HEK293 (cell line): ENCODE measurements at regions not wholly inside any gene's neighbourhood (a gene's known extent, or its start where the extent isn't known, plus 50 kb on each side); places are given as distances from the start of the nearest gene placed in this dataset.

Experiments
- CTCF ChIA-PET: fragments of 350-600 bp; formaldehyde crosslinking; extraction: SDS; loops from one replicate; lab custom pipeline; 2021; ENCODE audit warnings: antibody characterized with exemption; lab: Yijun Ruan, JAX
- POLR2A ChIA-PET: fragments of 300-600 bp; formaldehyde crosslinking; extraction: SDS; loops from one replicate; lab custom pipeline; 2020; ENCODE audit warnings: antibody characterized with exemption, inconsistent platforms; lab: Yijun Ruan, JAX
- H3K27ac ChIP-seq: fragments of 200-500 bp; sonication (Bioruptor generic); 2 replicates; pipeline ENCODE4 v1.5.1; 2014; ENCODE audit warnings: low read depth, low read length, control low read depth, inconsistent platforms; ENCODE audit errors: extremely low read depth
- H3K36me3 ChIP-seq, 2 experiments: fragments of 200-500 bp in 1 of 2; sonication (Bioruptor generic) in 1 of 2; 1 replicate in 1 of 2; 2 replicates in 1 of 2; pipeline ENCODE4 v1.5.1; 2014 to 2017; ENCODE audit warnings: inconsistent platforms in 2 of 2, low read length in 2 of 2; ENCODE audit not compliant: control insufficient read depth in 2 of 2, insufficient read depth in 1 of 2
- H3K4me1 ChIP-seq: fragments of 200-500 bp; sonication (Bioruptor generic); 2 replicates; pipeline ENCODE4 v1.5.1; 2014; ENCODE audit warnings: mild to moderate bottlenecking, low read length, inconsistent platforms; ENCODE audit not compliant: control insufficient read depth, insufficient read depth
- H3K4me3 ChIP-seq: 2 replicates; pipeline ENCODE4 v1.5.1; 2011; ENCODE audit warnings: low read depth, mild to moderate bottlenecking, control low read depth, low read length, moderate library complexity
- H3K9me3 ChIP-seq: fragments of 200-500 bp; sonication (Bioruptor generic); 2 replicates; pipeline ENCODE4 v1.5.1; 2014; ENCODE audit warnings: low read depth, low read length, inconsistent platforms; ENCODE audit not compliant: control insufficient read depth, insufficient read depth
- PRDM1 ChIP-seq: fragments of 450-650 bp; formaldehyde crosslinking; IDR thresholded peaks from 2 replicates; pipeline ENCODE4; 2016; ENCODE audit warnings: missing biosample characterization, missing genetic modification characterization
- REST ChIP-seq: fragments of 450-650 bp; formaldehyde crosslinking; IDR thresholded peaks from 2 replicates; pipeline ENCODE4 v1.5.1; 2016; ENCODE audit warnings: missing biosample characterization, missing genetic modification characterization
- SCRT2 ChIP-seq: fragments of 450-650 bp; formaldehyde crosslinking; IDR thresholded peaks from 2 replicates; pipeline ENCODE4 v1.5.1; 2016; ENCODE audit warnings: missing biosample characterization, missing genetic modification characterization
- ZBTB49 ChIP-seq: fragments of 450-650 bp; formaldehyde crosslinking; IDR thresholded peaks from 2 replicates; pipeline ENCODE4 v1.5.1; 2016; ENCODE audit warnings: missing biosample characterization, missing genetic modification characterization, low read depth
- ZBTB7A ChIP-seq: fragments of 450-650 bp; formaldehyde crosslinking; IDR thresholded peaks from 2 replicates; pipeline ENCODE4 v1.5.1; 2016; ENCODE audit warnings: low read depth, missing biosample characterization, missing genetic modification characterization
- ZNF112 ChIP-seq: fragments of 450-650 bp; formaldehyde crosslinking; IDR thresholded peaks from 2 replicates; pipeline ENCODE4 v1.5.0; 2017; ENCODE audit warnings: missing biosample characterization, missing genetic modification characterization
- ZNF140 ChIP-seq: fragments of 450-650 bp; formaldehyde crosslinking; IDR thresholded peaks from 2 replicates; pipeline ENCODE4 v1.5.1; 2016; ENCODE audit warnings: missing biosample characterization, missing genetic modification characterization
- ZNF157 ChIP-seq: fragments of 450-650 bp; formaldehyde crosslinking; IDR thresholded peaks from 2 replicates; pipeline ENCODE4 v1.5.1; 2016; ENCODE audit warnings: missing biosample characterization, missing genetic modification characterization
- ZNF214 ChIP-seq: fragments of 450-650 bp; formaldehyde crosslinking; IDR thresholded peaks from 2 replicates; pipeline ENCODE4 v1.5.1; 2017; ENCODE audit warnings: missing biosample characterization, mild to moderate bottlenecking, missing genetic modification characterization, borderline replicate concordance
- ZNF398 ChIP-seq: fragments of 450-650 bp; formaldehyde crosslinking; IDR thresholded peaks from 2 replicates; pipeline ENCODE4 v1.5.1; 2017; ENCODE audit warnings: missing biosample characterization, missing genetic modification characterization
- ZNF423 ChIP-seq: fragments of 450-650 bp; formaldehyde crosslinking; IDR thresholded peaks from 2 replicates; pipeline ENCODE4 v1.5.1; 2016; ENCODE audit warnings: missing biosample characterization, missing genetic modification characterization
- ZNF426 ChIP-seq: fragments of 450-650 bp; formaldehyde crosslinking; IDR thresholded peaks from 2 replicates; pipeline ENCODE4 v1.5.1; 2017; ENCODE audit warnings: missing biosample characterization, missing genetic modification characterization, mild to moderate bottlenecking, inconsistent platforms, moderate library complexity
- ZNF510 ChIP-seq: fragments of 450-650 bp; formaldehyde crosslinking; IDR thresholded peaks from 2 replicates; pipeline ENCODE4 v1.5.1; 2018; ENCODE audit warnings: mild to moderate bottlenecking, missing genetic modification characterization, missing biosample characterization; ENCODE audit not compliant: insufficient replicate concordance
- ZNF521 ChIP-seq: fragments of 450-650 bp; formaldehyde crosslinking; IDR thresholded peaks from 2 replicates; pipeline ENCODE4 v1.5.1; 2017; ENCODE audit warnings: missing biosample characterization, mild to moderate bottlenecking, missing genetic modification characterization
- ZNF529 ChIP-seq: fragments of 450-650 bp; formaldehyde crosslinking; IDR thresholded peaks from 2 replicates; pipeline ENCODE4 v1.5.1; 2017; ENCODE audit warnings: missing genetic modification characterization, missing biosample characterization; ENCODE audit not compliant: insufficient replicate concordance
- ZNF560 ChIP-seq: fragments of 450-650 bp; formaldehyde crosslinking; IDR thresholded peaks from 2 replicates; pipeline ENCODE4 v1.5.1; 2017; ENCODE audit warnings: missing biosample characterization, missing genetic modification characterization, borderline replicate concordance
- ZNF571 ChIP-seq: fragments of 450-650 bp; formaldehyde crosslinking; IDR thresholded peaks from 2 replicates; pipeline ENCODE4 v1.5.0; 2017; ENCODE audit warnings: missing biosample characterization, missing genetic modification characterization
- ZNF600 ChIP-seq: fragments of 450-650 bp; formaldehyde crosslinking; IDR thresholded peaks from 2 replicates; pipeline ENCODE4 v1.5.1; 2016; ENCODE audit warnings: missing biosample characterization, missing genetic modification characterization
- ZNF701 ChIP-seq: fragments of 450-650 bp; formaldehyde crosslinking; IDR thresholded peaks from 2 replicates; pipeline ENCODE4 v1.5.1; 2016; ENCODE audit warnings: missing biosample characterization, missing genetic modification characterization
- ZNF837 ChIP-seq: fragments of 450-650 bp; formaldehyde crosslinking; IDR thresholded peaks from 2 replicates; pipeline ENCODE4 v1.5.1; 2016; ENCODE audit warnings: missing biosample characterization, missing genetic modification characterization
- ZNF843 ChIP-seq: fragments of 450-650 bp; formaldehyde crosslinking; IDR thresholded peaks from 2 replicates; pipeline ENCODE4 v1.5.1; 2016; ENCODE audit warnings: missing biosample characterization, missing genetic modification characterization
- ZSCAN30 ChIP-seq: fragments of 450-650 bp; IDR thresholded peaks from 2 replicates; pipeline ENCODE4 v1.5.1; 2018; ENCODE audit warnings: missing biosample characterization, mild to moderate bottlenecking, missing genetic modification characterization, moderate library complexity

- TF ChIP-seq ZNF529 (tag by site-specific recombination) (no peak), ZNF701 (no peak), ZNF510 (tag by site-specific recombination) (no peak), ZNF157 (tag by site-specific recombination) (no peak), SCRT2 (tag by site-specific recombination) (no peak), ZBTB49 (tag by site-specific recombination) (no peak), ZNF843 (tag by site-specific recombination) (no peak), ZNF521 (tag by site-specific recombination) (no peak), ZNF112 (tag by site-specific recombination) (no peak)
Observed at GRCh38 chr3:165538166-165538565, 299.1 kb downstream of the BCHE start (continued).

- TF ChIP-seq REST (tag by site-specific recombination) (no peak), ZNF837 (tag by site-specific recombination) (no peak), ZNF843 (tag by site-specific recombination) (no peak), PRDM1 (tag by site-specific recombination) (no peak), ZNF600 (tag by site-specific recombination) (no peak), ZNF571 (tag by site-specific recombination) (no peak), ZNF398 (tag by site-specific recombination) (no peak), ZNF214 (no peak), ZNF560 (tag by site-specific recombination) (no peak), ZBTB7A (no peak), ZNF426 (tag by site-specific recombination) (no peak), ZSCAN30 (no peak), ZNF423 (tag by site-specific recombination) (no peak), ZNF140 (tag by site-specific recombination) (no peak)
- TF ChIP-seq, all 188 proteins: peak for 0
- Histone ChIP-seq H3K27ac (no peak overlapping the region), H3K4me3 (no peak overlapping the region), H3K36me3 (no peaks in the 10 kb centered on the region), H3K9me3 (no peaks in the 10 kb centered on the region), H3K4me1 (no peaks in the 10 kb centered on the region)
- POLR2A ChIA-PET = no interaction called here
- CTCF ChIA-PET = no interaction called here
Observed at GRCh38 chr3:165532851-165533250, 304.4 kb downstream of the BCHE start.
